Retina (tissue), 1 donor: ENCODE measurements at regions not wholly inside any gene's neighbourhood (a gene's known extent, or its start where the extent isn't known, plus 50 kb on each side); places are given as distances from the start of the nearest gene placed in this dataset.
"Not testable (repeated sequence)": the region's sequence is repeated elsewhere in the genome, so short reads cannot be mapped to it uniquely, and the experiment has no call there.

Experiments used
- DNase-seq: peaks from one replicate; pipeline ENCODE4 v3.0.0-alpha.2; 2016

GRCh38 chr13:21920802-21921201, 249.9 kb downstream of the FGF9 start:
- DNase-seq: not testable (repeated sequence)

- no peak for DNase-seq
Observed at GRCh38 chr13:21924958-21925357, 254.1 kb downstream of the FGF9 start.

GRCh38 chr13:21925720-21926119, 254.8 kb downstream of the FGF9 start:
- DNase-seq: no peak

GRCh38 chr13:21929400-21929799, 258.5 kb downstream of the FGF9 start:
- DNase-seq: no peak

GRCh38 chr13:21930536-21930935, 259.7 kb downstream of the FGF9 start:
- no peak for DNase-seq

GRCh38 chr13:21932578-21932977, 261.7 kb downstream of the FGF9 start:
- no peak for DNase-seq

- no peak for DNase-seq
Observed at GRCh38 chr13:21932996-21933395, 262.1 kb downstream of the FGF9 start.

GRCh38 chr13:21934284-21934683, 263.4 kb downstream of the FGF9 start:
- no peak for DNase-seq

GRCh38 chr13:21936674-21937073, 265.8 kb downstream of the FGF9 start:
- DNase-seq: no peak

GRCh38 chr13:21938168-21938567, 267.3 kb downstream of the FGF9 start:
- DNase-seq: no peak

- DNase-seq: no peak
Observed at GRCh38 chr13:21938636-21939035, 267.8 kb downstream of the FGF9 start.

- DNase-seq: no peak
Observed at GRCh38 chr13:21942061-21942460, 271.2 kb downstream of the FGF9 start.

GRCh38 chr13:21944610-21945009, 273.7 kb downstream of the FGF9 start:
- DNase-seq: no peak

GRCh38 chr13:21945195-21945594, 274.3 kb downstream of the FGF9 start:
- no peak for DNase-seq

- no peak for DNase-seq
Observed at GRCh38 chr13:21946964-21947363, 276.1 kb downstream of the FGF9 start.

GRCh38 chr13:21948769-21949474, 278.0 kb downstream of the FGF9 start:
- DNase-seq: no peak

GRCh38 chr13:21949818-21950429, 279.1 kb downstream of the FGF9 start:
- no peak for DNase-seq

GRCh38 chr13:21956666-21957065, 285.8 kb downstream of the FGF9 start:
- DNase-seq: no peak

- no peak for DNase-seq
Observed at GRCh38 chr13:21957833-21958232, 287.0 kb downstream of the FGF9 start.

- no peak for DNase-seq
Observed at GRCh38 chr13:21960108-21960507, 289.2 kb downstream of the FGF9 start.

GRCh38 chr13:21964686-21965085, 293.8 kb downstream of the FGF9 start:
- DNase-seq: no peak

GRCh38 chr13:21965095-21965494, 294.2 kb downstream of the FGF9 start:
- no peak for DNase-seq

GRCh38 chr13:21966014-21966413, 295.1 kb downstream of the FGF9 start:
- no peak for DNase-seq

- DNase-seq: no peak
Observed at GRCh38 chr13:21967871-21968270, 297.0 kb downstream of the FGF9 start.

- no peak for DNase-seq
Observed at GRCh38 chr13:21970172-21970571, 299.3 kb downstream of the FGF9 start.
